ENCODE measurements at regions not wholly inside any gene's neighbourhood (a gene's known extent, or its start where the extent isn't known, plus 50 kb on each side); places are given as distances from the start of the nearest gene placed in this dataset.
A peak's percentile ranks its signal among the peaks of the same experiment; 100 is the strongest.

DNA sequence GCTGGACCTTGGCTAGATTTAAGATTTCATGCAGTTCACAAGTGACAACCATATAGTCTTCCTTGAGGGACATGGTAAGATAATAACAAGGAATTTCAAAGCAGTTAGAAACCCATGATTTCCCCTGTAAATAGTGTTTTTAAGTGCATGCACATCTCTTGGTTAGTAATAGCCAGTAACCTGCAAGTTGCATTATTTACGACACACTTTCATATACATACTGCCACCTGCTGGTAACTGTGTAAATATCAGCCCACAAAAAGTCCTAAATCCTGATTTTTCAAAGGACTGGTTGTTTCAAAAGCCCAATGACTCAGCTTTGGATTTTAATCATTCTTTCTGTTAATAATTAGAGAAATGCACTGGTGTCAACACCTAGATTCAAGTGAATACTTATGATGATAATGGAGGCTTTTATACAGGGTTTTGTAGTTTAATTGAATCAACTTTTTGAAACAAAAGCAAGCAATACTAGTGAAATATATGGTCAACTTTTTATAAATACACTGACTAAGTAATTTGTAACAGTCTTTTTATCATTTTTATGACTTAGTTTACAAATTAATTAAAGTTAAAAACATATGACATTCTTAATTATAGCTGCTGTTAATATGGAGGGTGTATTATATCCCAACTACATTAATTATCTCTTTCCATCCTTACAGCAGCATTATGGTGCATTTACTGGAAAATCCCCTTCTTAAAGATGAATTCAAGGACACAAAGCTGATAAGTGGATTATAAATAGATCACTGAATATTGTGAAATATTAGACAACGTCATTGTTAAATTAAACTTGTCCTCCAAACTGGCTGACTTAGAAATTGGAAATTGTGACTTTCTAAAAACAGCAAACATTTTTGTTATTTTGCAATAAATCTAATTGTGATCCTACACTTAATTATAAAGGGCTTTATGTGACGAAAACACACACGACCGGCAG lies 367.7 kb upstream of the SEMA3D start:
- H3K4me1 Mint-ChIP-seq (ENCODE audit: low read depth), result peaks cover 6% of the 10 kb centered on the region
- TF ChIP-seq, protein P1, sequence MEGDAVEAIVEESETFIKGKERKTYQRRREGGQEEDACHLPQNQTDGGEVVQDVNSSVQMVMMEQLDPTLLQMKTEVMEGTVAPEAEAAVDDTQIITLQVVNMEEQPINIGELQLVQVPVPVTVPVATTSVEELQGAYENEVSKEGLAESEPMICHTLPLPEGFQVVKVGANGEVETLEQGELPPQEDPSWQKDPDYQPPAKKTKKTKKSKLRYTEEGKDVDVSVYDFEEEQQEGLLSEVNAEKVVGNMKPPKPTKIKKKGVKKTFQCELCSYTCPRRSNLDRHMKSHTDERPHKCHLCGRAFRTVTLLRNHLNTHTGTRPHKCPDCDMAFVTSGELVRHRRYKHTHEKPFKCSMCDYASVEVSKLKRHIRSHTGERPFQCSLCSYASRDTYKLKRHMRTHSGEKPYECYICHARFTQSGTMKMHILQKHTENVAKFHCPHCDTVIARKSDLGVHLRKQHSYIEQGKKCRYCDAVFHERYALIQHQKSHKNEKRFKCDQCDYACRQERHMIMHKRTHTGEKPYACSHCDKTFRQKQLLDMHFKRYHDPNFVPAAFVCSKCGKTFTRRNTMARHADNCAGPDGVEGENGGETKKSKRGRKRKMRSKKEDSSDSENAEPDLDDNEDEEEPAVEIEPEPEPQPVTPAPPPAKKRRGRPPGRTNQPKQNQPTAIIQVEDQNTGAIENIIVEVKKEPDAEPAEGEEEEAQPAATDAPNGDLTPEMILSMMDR (IDR thresholded peaks at IDR 0.05; ENCODE audit: unreplicated experiment), result peak; percentile 88
- no peak overlapping the region for H3K4me3 Mint-ChIP-seq (ENCODE audit: low read depth)
- H3K27ac Mint-ChIP-seq, result no peak overlapping the region
- no peak for DNase-seq (ENCODE audit: low spot score, unreplicated experiment)
- no peaks in the 10 kb centered on the region for H3K27me3 Mint-ChIP-seq
- H3K36me3 Mint-ChIP-seq (ENCODE audit: insufficient read depth), result no peaks in the 10 kb centered on the region
- H3K9me3 Mint-ChIP-seq (ENCODE audit: low read depth), result peaks cover 14% of the 10 kb centered on the region

DNA sequence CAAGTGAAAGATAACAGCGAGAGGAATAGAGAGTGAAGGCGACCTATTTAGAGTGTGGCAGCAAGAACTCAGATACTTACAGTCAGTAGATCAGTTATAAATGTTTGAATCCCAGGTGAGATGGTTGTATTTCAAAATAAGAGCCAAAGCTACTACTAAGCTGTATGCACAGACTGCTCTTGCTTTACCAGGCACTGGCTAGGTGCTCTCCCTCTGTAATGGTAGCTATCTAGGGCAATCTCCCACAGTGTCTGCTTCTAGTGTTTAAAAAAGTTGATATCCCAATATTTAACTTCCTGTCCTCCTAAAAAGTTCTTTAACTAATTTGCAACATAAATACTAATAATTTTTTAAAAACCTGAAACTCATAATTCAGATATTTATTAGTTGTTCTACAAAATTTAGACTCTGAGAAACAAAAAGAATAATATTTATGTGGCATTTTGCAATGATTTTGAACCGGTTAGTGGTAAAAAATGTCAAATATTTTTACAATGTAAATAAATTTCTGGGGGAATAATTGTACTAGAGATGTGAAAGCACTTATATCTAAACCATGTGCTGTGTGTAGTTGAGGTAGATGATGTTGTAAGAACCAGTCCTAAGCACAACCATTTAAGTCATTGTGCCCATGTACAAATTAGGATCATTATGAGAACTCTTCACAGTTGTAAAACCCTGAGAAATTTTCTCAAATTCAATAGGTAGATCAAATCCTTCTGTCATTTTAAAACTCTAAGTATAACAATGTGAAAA lies 349.3 kb upstream of the SEMA3D start:
- TF ChIP-seq, protein P1 (IDR thresholded peaks at IDR 0.05; ENCODE audit: unreplicated experiment), result no peak
- peaks cover 13% of the 10 kb centered on the region for H3K9me3 Mint-ChIP-seq (ENCODE audit: low read depth)
- no peak overlapping the region for H3K4me3 Mint-ChIP-seq (ENCODE audit: low read depth)
- H3K4me1 Mint-ChIP-seq (ENCODE audit: low read depth), result peaks cover 2% of the 10 kb centered on the region
- no peaks in the 10 kb centered on the region for H3K36me3 Mint-ChIP-seq (ENCODE audit: insufficient read depth)
- H3K27me3 Mint-ChIP-seq, result no peaks in the 10 kb centered on the region
- DNase-seq (ENCODE audit: low spot score, unreplicated experiment), result no peak
- no peak overlapping the region for H3K27ac Mint-ChIP-seq

DNA sequence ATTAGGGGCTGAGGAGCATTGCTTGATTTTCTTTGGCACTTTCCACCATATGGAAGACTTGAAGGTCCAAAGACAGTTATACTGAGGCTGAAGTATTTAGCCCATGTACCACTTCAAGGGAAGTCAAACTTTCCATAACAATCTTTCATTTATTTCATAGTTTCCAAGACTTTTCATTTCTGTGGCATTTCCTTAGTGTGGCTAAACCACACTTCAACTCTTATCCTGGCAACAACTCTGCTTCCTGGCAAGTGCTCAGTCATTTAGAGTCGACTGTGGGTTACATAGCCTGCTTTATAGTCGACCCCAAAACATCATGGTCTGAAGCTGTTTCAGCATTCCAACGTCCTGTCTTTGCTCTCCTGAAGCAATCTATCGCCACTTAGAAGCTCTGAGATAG lies 343.0 kb upstream of the SEMA3D start:
- Mint-ChIP-seq H3K36me3 (ENCODE audit: insufficient read depth) (no peaks in the 10 kb centered on the region), H3K4me3 (ENCODE audit: low read depth) (no peak overlapping the region), H3K4me1 (ENCODE audit: low read depth) (peaks cover 5% of the 10 kb centered on the region), H3K27me3 (no peaks in the 10 kb centered on the region), H3K9me3 (ENCODE audit: low read depth) (no peaks in the 10 kb centered on the region), H3K27ac (no peak overlapping the region)
- TF ChIP-seq, protein P1 (IDR thresholded peaks at IDR 0.05; ENCODE audit: unreplicated experiment), result no peak
- DNase-seq (ENCODE audit: low spot score, unreplicated experiment), result no peak

DNA sequence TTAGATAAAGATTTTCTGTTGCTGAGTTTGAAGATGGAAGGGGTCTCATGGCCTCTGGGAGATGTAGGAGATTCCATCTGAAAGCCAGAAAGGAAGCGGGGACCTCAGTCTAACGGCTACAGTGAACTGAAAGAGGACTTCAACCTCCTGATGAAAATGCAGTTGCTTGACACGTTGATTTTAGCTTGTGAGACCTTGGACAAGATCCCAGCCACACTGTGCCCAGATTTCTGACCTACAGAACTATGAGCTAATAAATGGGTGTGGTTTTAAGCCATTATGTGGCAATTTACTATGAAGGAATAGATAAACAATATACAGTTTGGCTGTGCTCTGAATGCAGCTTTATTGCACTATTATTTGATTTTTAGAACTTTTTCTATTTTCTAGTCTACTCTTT lies 342.3 kb upstream of the SEMA3D start:
- TF ChIP-seq, protein P1 (IDR thresholded peaks at IDR 0.05; ENCODE audit: unreplicated experiment), result no peak
- peaks cover 2% of the 10 kb centered on the region for H3K9me3 Mint-ChIP-seq (ENCODE audit: low read depth)
- no peak for DNase-seq (ENCODE audit: low spot score, unreplicated experiment)
- no peak overlapping the region for H3K27ac Mint-ChIP-seq
- no peaks in the 10 kb centered on the region for H3K36me3 Mint-ChIP-seq (ENCODE audit: insufficient read depth)
- no peaks in the 10 kb centered on the region for H3K27me3 Mint-ChIP-seq
- no peak overlapping the region for H3K4me3 Mint-ChIP-seq (ENCODE audit: low read depth)
- peaks cover 5% of the 10 kb centered on the region for H3K4me1 Mint-ChIP-seq (ENCODE audit: low read depth)

GRCh38 chr7:85528581-85528980 lies 341.7 kb upstream of the SEMA3D start:
- Mint-ChIP-seq H3K27me3 (no peaks in the 10 kb centered on the region), H3K36me3 (ENCODE audit: insufficient read depth) (no peaks in the 10 kb centered on the region), H3K4me3 (ENCODE audit: low read depth) (no peak overlapping the region), H3K27ac (no peak overlapping the region), H3K9me3 (ENCODE audit: low read depth) (peaks cover 2% of the 10 kb centered on the region), H3K4me1 (ENCODE audit: low read depth) (peaks cover 5% of the 10 kb centered on the region)
- TF ChIP-seq, protein P1 (IDR thresholded peaks at IDR 0.05; ENCODE audit: unreplicated experiment), result no peak
- no peak for DNase-seq (ENCODE audit: low spot score, unreplicated experiment)
